GM18511 (cell line): ENCODE measurements at regions not wholly inside any gene's neighbourhood (a gene's known extent, or its start where the extent isn't known, plus 50 kb on each side); places are given as distances from the start of the nearest gene placed in this dataset.
"Not testable (repeated sequence)": the region's sequence is repeated elsewhere in the genome, so short reads cannot be mapped to it uniquely, and the experiment has no call there.

Experiments used
- ATAC-seq: cut with Tn5 transposase; IDR thresholded peaks from one replicate; pipeline ENCODE4 v1.9.1; 2021; ENCODE audit warnings: mild to moderate bottlenecking, moderate library complexity; ENCODE audit not compliant: unreplicated experiment

DNA sequence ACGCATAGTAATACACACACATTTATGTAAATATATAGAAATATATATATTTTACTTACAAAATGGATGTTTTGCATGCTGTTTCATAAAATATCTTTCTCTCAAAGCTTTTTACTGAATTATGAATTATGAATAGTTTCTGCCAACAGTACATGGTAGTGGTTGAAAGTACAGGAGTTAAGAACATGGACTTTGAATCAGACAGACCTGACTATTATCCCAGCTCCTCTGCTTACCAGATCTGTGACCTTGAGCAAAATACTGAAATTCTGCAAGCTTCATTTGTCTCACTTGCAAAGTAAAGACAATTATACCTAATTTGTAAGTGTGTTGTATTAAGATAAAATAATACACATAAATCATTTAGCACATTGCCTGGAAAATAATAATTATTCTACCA, 459.5 kb downstream of the EPM2A start:
- ATAC-seq: no peak

DNA sequence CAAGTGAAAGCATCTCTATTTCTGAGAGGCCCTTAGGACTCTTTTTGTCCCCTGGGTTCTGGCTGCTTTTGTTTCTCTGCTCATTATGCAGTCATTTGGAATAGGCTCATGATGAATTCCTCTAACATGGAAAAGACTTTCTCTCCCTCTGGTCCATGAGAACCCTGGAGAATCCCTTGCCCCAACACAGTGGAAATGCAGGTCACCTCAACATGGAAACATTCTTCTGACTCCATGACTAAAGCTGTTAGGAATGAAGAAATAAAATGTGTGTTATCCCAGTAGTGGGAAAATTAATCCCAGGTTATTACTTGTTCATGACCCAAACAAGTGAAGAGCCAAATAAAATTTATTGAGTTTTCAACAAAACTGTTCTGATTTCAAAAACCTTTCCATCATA, 458.6 kb downstream of the EPM2A start:
- ATAC-seq: no peak

GRCh38 chr6:145277358-145278086, 457.8 kb downstream of the EPM2A start:
- ATAC-seq: no peak

GRCh38 chr6:145278163-145278807, 457.0 kb downstream of the EPM2A start:
- ATAC-seq: no peak

- ATAC-seq: no peak
These were observed 455.8 kb downstream of the EPM2A start for GRCh38 chr6:145279551-145279950.

GRCh38 chr6:145279993-145280392, 455.3 kb downstream of the EPM2A start:
- ATAC-seq: no peak

DNA sequence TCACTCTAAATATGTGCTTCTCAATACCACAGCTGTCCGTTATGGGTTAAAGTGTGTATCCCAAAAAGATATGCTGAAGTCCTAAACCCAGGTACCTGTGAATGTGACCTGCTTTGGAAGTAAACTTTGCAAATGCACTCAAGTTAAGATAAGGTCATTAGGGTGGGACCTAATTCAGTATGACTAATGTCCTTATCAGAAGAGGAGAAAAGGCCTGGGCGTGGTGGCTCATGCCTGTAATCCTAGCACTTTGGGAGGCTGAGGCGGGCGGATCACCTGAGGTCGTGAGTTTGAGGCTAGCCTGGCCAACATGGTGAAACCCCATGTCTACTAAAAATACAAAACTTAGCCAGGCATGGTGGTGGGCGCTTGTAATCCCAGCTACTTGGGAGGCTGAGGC, 452.1 kb downstream of the EPM2A start:
- not testable (repeated sequence) for ATAC-seq

DNA sequence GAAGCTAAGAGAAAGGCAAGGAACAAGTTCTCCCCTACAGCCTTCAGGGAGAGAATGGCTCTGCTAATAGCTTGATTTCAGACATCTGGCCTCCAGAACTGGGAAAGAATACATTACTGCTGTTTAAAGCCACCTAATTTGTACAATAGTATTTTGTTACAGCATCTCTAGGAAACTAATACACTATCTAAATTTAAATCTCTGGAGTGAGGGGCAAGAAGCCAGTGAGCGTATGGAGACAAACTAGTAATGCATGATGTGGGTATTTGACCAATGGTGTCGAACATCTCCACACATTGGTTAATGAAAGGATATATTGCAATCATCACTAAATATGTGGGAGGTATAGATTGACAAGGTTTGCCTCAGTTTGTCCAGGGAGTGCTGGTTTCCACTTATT, 451.5 kb downstream of the EPM2A start:
- no peak for ATAC-seq

GRCh38 chr6:145286916-145287315, 448.4 kb downstream of the EPM2A start:
- no peak for ATAC-seq

GRCh38 chr6:145289573-145289972, 445.7 kb downstream of the EPM2A start:
- ATAC-seq: no peak

DNA sequence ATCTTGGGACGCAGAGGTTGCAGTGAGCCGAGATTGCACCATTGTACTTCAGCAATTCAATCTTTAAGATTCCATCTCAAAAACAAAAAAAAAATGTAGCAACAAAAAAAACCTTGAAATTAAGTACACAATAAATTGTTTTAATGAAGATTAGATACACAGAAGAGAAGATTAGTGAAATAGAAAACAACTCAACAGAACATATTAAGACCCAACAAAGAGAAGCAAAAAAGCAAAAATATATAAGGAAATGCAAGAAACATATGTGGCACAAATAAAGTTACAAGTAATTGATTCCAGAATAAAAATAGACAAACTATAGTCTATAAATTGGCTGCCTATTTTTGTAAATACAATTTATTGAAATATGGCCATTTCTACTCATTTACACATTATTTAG, 445.2 kb downstream of the EPM2A start:
- no peak for ATAC-seq

DNA sequence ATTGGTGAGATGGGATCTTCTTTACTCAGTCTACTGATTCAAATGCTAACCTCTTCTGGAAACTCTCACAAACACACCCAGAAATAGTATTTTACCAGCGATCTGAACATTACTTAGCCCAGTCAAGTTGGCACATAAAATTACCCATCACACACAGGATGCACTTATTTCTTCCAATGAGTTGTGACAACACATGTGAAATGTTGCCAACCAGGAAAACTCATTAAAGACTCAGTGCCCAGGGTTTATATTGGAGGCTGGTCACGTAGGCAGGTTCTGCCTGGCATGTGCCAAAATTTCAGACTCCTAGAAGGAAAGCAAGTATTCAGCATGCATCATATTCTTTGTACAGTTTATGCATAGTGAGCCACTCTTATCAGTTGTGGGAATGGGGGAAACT, 443.3 kb downstream of the EPM2A start:
- ATAC-seq: no peak

- ATAC-seq: no peak
These were observed 440.4 kb downstream of the EPM2A start for GRCh38 chr6:145294942-145295341.

DNA sequence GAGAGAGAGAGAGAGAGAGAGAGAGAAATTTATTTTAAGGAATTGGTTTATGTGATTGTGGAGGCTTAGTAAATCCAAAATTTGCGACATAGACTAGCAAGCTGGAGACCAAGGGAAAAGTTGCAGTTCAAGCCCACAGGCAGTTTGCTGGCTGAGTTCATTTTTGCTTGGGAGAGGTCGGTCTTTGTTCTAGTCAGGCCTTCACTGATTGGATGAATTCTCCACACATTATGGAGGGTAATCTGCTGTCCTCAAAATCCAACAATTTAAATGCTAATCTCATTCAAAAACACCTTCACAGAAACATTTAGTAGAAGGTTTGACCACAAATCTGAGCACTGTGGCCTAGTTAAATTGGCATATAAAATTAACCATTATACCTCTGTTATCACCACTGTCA, 439.6 kb downstream of the EPM2A start:
- no peak for ATAC-seq

DNA sequence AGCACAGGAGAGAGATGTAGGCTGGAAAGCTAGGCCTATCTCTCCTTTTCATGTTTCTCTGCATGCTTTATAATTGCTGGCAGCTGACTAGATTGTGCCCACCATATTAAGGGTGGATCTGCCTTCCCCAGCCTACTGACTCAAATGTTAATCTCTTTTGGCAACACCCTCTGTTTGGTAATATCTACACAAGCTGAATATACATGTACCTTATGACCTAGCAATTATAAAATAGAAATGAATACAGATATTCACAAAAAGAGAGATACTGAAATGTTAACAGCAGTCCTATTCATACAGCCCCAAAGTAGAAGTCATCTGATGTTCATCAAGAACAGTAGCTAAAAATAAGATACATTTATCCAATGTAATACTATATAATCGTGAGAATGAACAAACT, 429.6 kb downstream of the EPM2A start:
- no peak for ATAC-seq

GRCh38 chr6:145306489-145306888, 428.8 kb downstream of the EPM2A start:
- no peak for ATAC-seq

DNA sequence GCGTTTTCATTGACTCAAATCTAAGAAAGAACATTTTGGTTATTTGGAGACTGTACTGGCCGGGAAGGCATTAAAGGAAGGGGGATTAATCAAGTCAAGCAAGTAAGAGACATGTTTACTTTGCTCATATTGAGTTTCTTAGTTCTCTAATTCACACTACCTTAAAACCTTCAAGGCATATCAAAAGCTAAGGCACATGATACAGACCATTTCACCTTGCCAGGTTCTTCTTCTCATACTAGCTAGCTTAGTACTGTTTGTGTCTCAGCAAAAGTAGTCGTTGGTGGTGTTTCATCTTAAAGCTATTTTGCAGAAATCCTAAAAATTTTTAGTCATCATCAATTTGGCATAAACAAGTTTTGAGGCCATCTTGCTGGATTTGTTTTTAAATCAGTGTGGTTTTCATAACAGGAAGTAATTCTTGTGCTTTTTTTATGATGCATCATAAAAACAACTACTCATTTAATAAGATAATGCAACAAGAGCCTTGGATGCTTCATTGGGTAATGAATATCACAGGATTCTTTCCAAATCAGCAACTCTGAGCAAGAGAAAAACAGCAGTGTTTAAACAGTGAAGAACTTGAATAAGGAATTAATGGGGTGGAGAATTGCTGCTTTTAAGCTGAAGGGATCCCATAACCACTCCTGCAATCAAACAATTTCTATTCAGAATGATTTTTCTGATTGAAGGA, 425.3 kb downstream of the EPM2A start:
- no peak for ATAC-seq

GRCh38 chr6:145312481-145312880, 422.8 kb downstream of the EPM2A start:
- ATAC-seq: no peak

- ATAC-seq: no peak
These were observed 422.1 kb downstream of the EPM2A start for GRCh38 chr6:145313041-145313855.

DNA sequence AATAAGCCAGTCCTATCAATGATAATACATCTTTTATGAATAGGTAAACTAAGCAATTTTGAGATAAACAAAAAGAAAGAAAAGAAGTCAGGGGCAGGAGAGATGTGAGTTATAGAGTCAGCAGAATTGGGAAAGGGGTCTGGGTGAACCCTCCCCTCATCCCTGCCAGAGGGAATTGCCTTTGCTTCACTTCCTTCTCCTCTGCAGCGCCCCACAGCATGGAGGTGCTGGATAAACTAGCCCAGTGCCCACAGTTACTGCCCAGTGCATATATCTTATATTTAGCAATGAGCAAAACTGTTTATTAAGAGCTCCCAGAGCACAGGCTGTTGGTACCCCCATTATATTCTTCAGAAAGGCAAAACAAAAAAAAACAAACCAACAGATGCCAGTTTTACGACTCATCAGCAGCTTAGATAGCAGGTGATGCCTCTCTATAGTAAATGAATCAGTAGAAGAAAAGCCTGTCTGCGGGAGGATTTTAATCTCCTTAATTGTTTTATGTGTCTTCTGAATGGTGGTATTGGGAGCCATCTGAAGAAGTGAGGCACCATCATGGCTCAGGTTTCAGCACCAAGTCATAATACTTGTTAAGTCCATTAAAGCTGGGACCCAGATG, 419.2 kb downstream of the EPM2A start:
- ATAC-seq: no peak

GRCh38 chr6:145318952-145319351, 416.4 kb downstream of the EPM2A start:
- ATAC-seq: no peak
